CD14-positive monocyte (primary cell): ENCODE measurements at regions not wholly inside any gene's neighbourhood (a gene's known extent, or its start where the extent isn't known, plus 50 kb on each side); places are given as distances from the start of the nearest gene placed in this dataset.

Source experiments
- DNase-seq, 3 donors: peaks; one replicate each; pipeline ENCODE4 v3.0.0-alpha.2; 2011 to 2022
- H2AFZ ChIP-seq: 2 replicates; pipeline ENCODE4 v1.6.0; 2012; ENCODE audit warnings: mild to moderate bottlenecking, low read depth, low read length, inconsistent platforms; ENCODE audit not compliant: insufficient read depth, poor library complexity, severe bottlenecking
- H3K27ac ChIP-seq, 2 donors: 1 replicate in 1 of 2; 2 replicates in 1 of 2; pipeline ENCODE4 v1.5.1; 2012 to 2013; ENCODE audit warnings: low read length in 2 of 2, control low read depth in 1 of 2, inconsistent platforms in 1 of 2, low read depth in 1 of 2, mild to moderate bottlenecking in 1 of 2
- H3K27me3 ChIP-seq, 2 donors: one replicate each; pipeline versions ENCODE4 v1.6.0 to v1.6.1; 2011 to 2013; ENCODE audit warnings: low read length in 2 of 2; ENCODE audit not compliant: control insufficient read depth in 2 of 2, insufficient read depth in 2 of 2
- H3K36me3 ChIP-seq, 2 donors: replicated peaks in 1 of 2; 1 replicate in 1 of 2; 2 replicates in 1 of 2; pipeline versions ENCODE4 v1.5.1 to v1.6.1; 2012 to 2013; ENCODE audit warnings: low read length in 2 of 2, control low read depth in 1 of 2, inconsistent platforms in 1 of 2, mild to moderate bottlenecking in 1 of 2; ENCODE audit not compliant: insufficient read depth in 2 of 2, control insufficient read depth in 1 of 2
- H3K4me1 ChIP-seq, 2 donors: 1 replicate in 1 of 2; 2 replicates in 1 of 2; pipeline versions ENCODE4 v1.5.1 to v1.6.1; 2012 to 2013; ENCODE audit warnings: low read length in 2 of 2, control low read depth in 1 of 2, inconsistent platforms in 1 of 2, mild to moderate bottlenecking in 1 of 2, moderate library complexity in 1 of 2; ENCODE audit not compliant: insufficient read depth in 2 of 2, control insufficient read depth in 1 of 2
- H3K4me2 ChIP-seq: replicated peaks from 2 replicates; pipeline ENCODE3; 2012; ENCODE audit warnings: low read length, moderate library complexity, mild to moderate bottlenecking; ENCODE audit not compliant: poor library complexity, severe bottlenecking; ENCODE audit errors: extremely low read depth
- H3K4me3 ChIP-seq, 3 experiments: fragments of 200-600 bp in 1 of 3; sonication (generic) in 1 of 3; replicated peaks in 1 of 3; 1 replicate in 2 of 3; 2 replicates in 1 of 3; pipeline ENCODE4 v1.5.1; 2011 to 2013; ENCODE audit warnings: low read length in 3 of 3, mild to moderate bottlenecking in 3 of 3, control low read depth in 2 of 3, low read depth in 2 of 3, inconsistent platforms in 1 of 3, moderate library complexity in 1 of 3
- H3K79me2 ChIP-seq: 2 replicates; pipeline ENCODE4 v1.6.0; 2012; ENCODE audit warnings: mild to moderate bottlenecking, control low read depth, inconsistent platforms, low read length, moderate library complexity; ENCODE audit not compliant: insufficient read depth
- H3K9ac ChIP-seq: 2 replicates; pipeline ENCODE4 v1.6.0; 2017; ENCODE audit warnings: low read length, mild to moderate bottlenecking; ENCODE audit not compliant: insufficient read depth, poor library complexity, severe bottlenecking
- H3K9me3 ChIP-seq, 2 donors: replicated peaks in 1 of 2; 1 replicate in 1 of 2; 2 replicates in 1 of 2; pipeline versions ENCODE4 v1.5.1 to v1.6.1; 2012 to 2013; ENCODE audit warnings: low read length in 2 of 2, control low read depth in 1 of 2; ENCODE audit not compliant: control insufficient read depth in 1 of 2, insufficient read depth in 1 of 2
- H4K20me1 ChIP-seq: 2 replicates; pipeline ENCODE4 v1.6.0; 2012; ENCODE audit warnings: mild to moderate bottlenecking, low read length, control low read depth, moderate library complexity; ENCODE audit not compliant: insufficient read depth
- H3K27ac Mint-ChIP-seq, 7 donors: one replicate each; pipeline ENCODE4 v1.8.0; 2020; ENCODE audit warnings: mild to moderate bottlenecking in 7 of 7, mixed read lengths in 7 of 7, moderate library complexity in 6 of 7, inconsistent platforms in 2 of 7
- H3K27me3 Mint-ChIP-seq, 3 donors: one replicate each; pipeline ENCODE4 v1.8.0; 2021 to 2022; ENCODE audit warnings: low read depth in 3 of 3, mild to moderate bottlenecking in 3 of 3, mixed read lengths in 3 of 3, moderate library complexity in 3 of 3, inconsistent platforms in 1 of 3
- H3K36me3 Mint-ChIP-seq, 2 donors: one replicate each; pipeline ENCODE4 v1.8.0; 2020; ENCODE audit warnings: mixed read lengths in 2 of 2, inconsistent platforms in 1 of 2, mild to moderate bottlenecking in 1 of 2
- H3K4me1 Mint-ChIP-seq: one replicate; pipeline ENCODE4 v1.8.0; 2020; ENCODE audit warnings: mild to moderate bottlenecking, mixed read lengths
- H3K4me3 Mint-ChIP-seq, 2 donors: one replicate each; pipeline ENCODE4 v1.8.0; 2020; ENCODE audit warnings: mild to moderate bottlenecking in 2 of 2, mixed read lengths in 2 of 2, moderate library complexity in 1 of 2
- H3K9me3 Mint-ChIP-seq, 7 donors: one replicate each; pipeline ENCODE4 v1.8.0; 2020 to 2022; ENCODE audit warnings: mixed read lengths in 7 of 7, mild to moderate bottlenecking in 6 of 7, moderate library complexity in 6 of 7, inconsistent platforms in 2 of 7
- CTCF ChIP-seq: fragments of 200-600 bp; IDR thresholded peaks from one replicate; pipeline ENCODE4 v1.8.0; 2022; ENCODE audit warnings: antibody characterized with exemption, mild to moderate bottlenecking
- WGBS: methylation state at CpG from one replicate; pipeline ENCODE4 v1.1.5; 2013; ENCODE audit warnings: missing lambda C conversion rate; ENCODE audit not compliant: insufficient coverage; 5-methylcytosine and 5-hydroxymethylcytosine counted together
- intact Hi-C, 2 donors: fragments of 100-400 bp; cut with micrococcal nuclease; formaldehyde crosslinking; loops; one replicate each; pipeline versions ENCODE4 v1.15.0 to v1.15.1; 2023

- DNase-seq, result no peak
- H3K27ac Mint-ChIP-seq, result no peak overlapping the region
- Histone ChIP-seq H3K9me3 (peaks cover 5% of the 10 kb centered on the region in 2 donors), H2AFZ (no peak overlapping the region), H3K4me1 (no peaks in the 10 kb centered on the region), H3K36me3 (no peaks in the 10 kb centered on the region), H4K20me1 (no peaks in the 10 kb centered on the region), H3K27ac (no peak overlapping the region), H3K4me2 (no peak overlapping the region), H3K27me3 (no peaks in the 10 kb centered on the region), H3K9ac (no peak overlapping the region), H3K79me2 (no peaks in the 10 kb centered on the region), H3K4me3 (no peak overlapping the region)
- TF ChIP-seq CTCF, result no peak
- no CpG with 5 or more reads among the region's 1 CpG for WGBS
- no peaks in the 10 kb centered on the region for H3K36me3 Mint-ChIP-seq
- no peaks in the 10 kb centered on the region for H3K27me3 Mint-ChIP-seq
- H3K4me1 Mint-ChIP-seq, result no peaks in the 10 kb centered on the region
- peaks cover 0 to 14% (median 6%) of the 10 kb centered on the region in 7 donors for H3K9me3 Mint-ChIP-seq
- intact Hi-C loops, result no loop called here
- H3K4me3 Mint-ChIP-seq, result no peak overlapping the region
Observed at GRCh38 chr1:163706915-163707314, 385.2 kb downstream of the NUF2 start.

GRCh38 chr1:163709636-163710035, 387.9 kb downstream of the NUF2 start:
- H2AFZ ChIP-seq, result no peak overlapping the region

More at GRCh38 chr1:163709636-163710035, 387.9 kb downstream of the NUF2 start:
- no peak overlapping the region for H3K27ac ChIP-seq
- H3K36me3 ChIP-seq, result no peaks in the 10 kb centered on the region
- H3K4me2 ChIP-seq, result no peak overlapping the region
- no peak for TF ChIP-seq CTCF
- Mint-ChIP-seq H3K9me3 (peaks cover 0 to 14% (median 6%) of the 10 kb centered on the region in 7 donors), H3K27me3 (no peaks in the 10 kb centered on the region), H3K27ac (no peak overlapping the region), H3K4me1 (no peaks in the 10 kb centered on the region), H3K36me3 (no peaks in the 10 kb centered on the region), H3K4me3 (no peak overlapping the region)
- peaks cover 5% of the 10 kb centered on the region in 2 donors for H3K9me3 ChIP-seq
- no peaks in the 10 kb centered on the region for H3K4me1 ChIP-seq
- no peak for DNase-seq
- intact Hi-C loops, result no loop called here
- no peaks in the 10 kb centered on the region for H3K27me3 ChIP-seq
- no peaks in the 10 kb centered on the region for H4K20me1 ChIP-seq
- no peak overlapping the region for H3K4me3 ChIP-seq
- H3K9ac ChIP-seq, result no peak overlapping the region
- no CpG with 5 or more reads among the region's 1 CpG for WGBS
- no peaks in the 10 kb centered on the region for H3K79me2 ChIP-seq
